Spleen (tissue), 11 donors: ENCODE measurements at regions not wholly inside any gene's neighbourhood (a gene's known extent, or its start where the extent isn't known, plus 50 kb on each side); places are given as distances from the start of the nearest gene placed in this dataset.

Experiments used
- DNase-seq: peaks from one replicate; pipeline ENCODE4 v3.0.0-alpha.2; 2020
- H3K27ac ChIP-seq, 8 donors: fragments of 200-600 bp; sonication (generic) in 7 of 8; 1 replicate in 4 of 8; 2 replicates in 4 of 8; pipeline versions ENCODE4 v1.5.0 to v1.8.0; 2016 to 2021; ENCODE audit warnings: inconsistent platforms in 4 of 8, mild to moderate bottlenecking in 4 of 8, moderate library complexity in 1 of 8
- H3K27me3 ChIP-seq, 7 donors: fragments of 200-600 bp; sonication (generic) in 6 of 7; replicated peaks in 1 of 7; 1 replicate in 4 of 7; 2 replicates in 3 of 7; pipeline versions ENCODE4 v1.5.0 to v1.8.0; 2016 to 2021; ENCODE audit warnings: inconsistent platforms in 3 of 7, mild to moderate bottlenecking in 1 of 7
- H3K36me3 ChIP-seq, 6 donors: fragments of 200-600 bp; sonication (generic) in 5 of 6; 1 replicate in 4 of 6; 2 replicates in 2 of 6; pipeline versions ENCODE4 v1.5.0 to v1.8.0; 2016 to 2021; ENCODE audit warnings: inconsistent platforms in 2 of 6
- H3K4me1 ChIP-seq, 6 donors: fragments of 200-600 bp; sonication (generic) in 5 of 6; 1 replicate in 3 of 6; 2 replicates in 3 of 6; pipeline versions ENCODE4 v1.5.0 to v1.8.0; 2016 to 2021; ENCODE audit warnings: inconsistent platforms in 3 of 6
- H3K4me3 ChIP-seq, 8 donors: fragments of 200-600 bp; sonication (generic) in 7 of 8; 1 replicate in 4 of 8; 2 replicates in 4 of 8; pipeline versions ENCODE4 v1.5.0 to v1.8.0; 2016 to 2021; ENCODE audit warnings: inconsistent platforms in 4 of 8, mild to moderate bottlenecking in 4 of 8, moderate library complexity in 2 of 8
- H3K9me3 ChIP-seq, 8 donors: fragments of 200-600 bp; sonication (generic) in 7 of 8; 1 replicate in 4 of 8; 2 replicates in 4 of 8; pipeline versions ENCODE4 v1.5.0 to v1.8.0; 2016 to 2021; ENCODE audit warnings: inconsistent platforms in 4 of 8
- POLR2A ChIP-seq, 3 donors: fragments of 450-650 bp; IDR thresholded peaks; one replicate each; pipeline ENCODE4 v1.5.1; 2017; ENCODE audit warnings: antibody characterized with exemption in 3 of 3, mild to moderate bottlenecking in 1 of 3
- POLR2AphosphoS5 ChIP-seq, 3 donors: sonication (generic); formaldehyde crosslinking; IDR thresholded peaks; one replicate each; pipeline ENCODE4 v1.5.1; 2017; ENCODE audit warnings: antibody characterized with exemption in 3 of 3
- WGBS, 5 donors: extraction: QIAGEN DNeasy Blood & Tissue Kit in 3 of 5; methylation state at CpG; one replicate each; pipeline versions ENCODE4 v1.1.5 to v1.1.7; 2013 to 2018; 5-methylcytosine and 5-hydroxymethylcytosine counted together
- intact Hi-C: fragments of 100-400 bp; cut with DNase I; formaldehyde crosslinking; loops from one replicate; pipeline ENCODE4 v1.15.0; 2023; ENCODE audit warnings: low total_unique reads
- TF ChIP-seq, protein P1 (sequence below), 11 experiments: fragments of 200-600 bp in 7 of 11; fragments of 450-650 bp in 4 of 11; sonication (generic) in 4 of 11; IDR thresholded peaks in 8 of 11; conservative IDR thresholded peaks in 3 of 11; 1 replicate in 7 of 11; 2 replicates in 4 of 11; pipeline versions ENCODE4 v1.4.0 to v1.8.0; 2016 to 2021; ENCODE audit warnings: antibody characterized with exemption in 11 of 11, inconsistent platforms in 4 of 11, mild to moderate bottlenecking in 1 of 11
- donor health status: healthy with polysubstance abuse.
- donor health status: DM: no; HTN: no; CAD: no; lungs with moderate emphysema.
- donor health status: DM: no; HTN: no; CAD: no.
- donor health status: Bipolar disorder and iron deficiency.
- donor health status: healthy.
- donor health status: DM: no; HTN: no; CAD: no.
- donor health status: DM: yes; HTN: yes; CAD: no.

DNA sequence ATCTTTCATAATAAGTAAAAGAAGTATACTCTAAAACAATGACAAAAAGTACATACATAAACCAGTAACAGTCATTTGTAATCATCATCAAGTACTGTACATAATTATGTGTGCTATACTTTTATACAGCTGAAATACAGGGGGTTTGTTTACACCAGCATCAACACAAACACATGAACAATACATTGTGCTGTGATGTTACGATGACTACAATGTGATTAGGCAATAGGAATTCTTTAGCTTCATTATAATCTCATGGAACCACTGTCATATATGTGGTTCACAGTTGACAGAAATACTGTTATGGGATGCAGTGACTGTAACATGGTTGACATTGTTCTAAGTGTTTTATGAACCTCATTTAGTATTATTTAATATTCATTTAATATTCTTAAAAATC lies 914.4 kb upstream of the TENM4 start:
- Histone ChIP-seq H3K4me3 (no peak overlapping the region), H3K36me3 (no peaks in the 10 kb centered on the region), H3K4me1 (no peaks in the 10 kb centered on the region), H3K9me3 (peaks cover 0 to 3% (median 0%) of the 10 kb centered on the region in 8 donors), H3K27ac (no peak overlapping the region), H3K27me3 (no peaks in the 10 kb centered on the region)
- no peak for DNase-seq
- intact Hi-C loops, result no loop called here
- TF ChIP-seq, protein P1, sequence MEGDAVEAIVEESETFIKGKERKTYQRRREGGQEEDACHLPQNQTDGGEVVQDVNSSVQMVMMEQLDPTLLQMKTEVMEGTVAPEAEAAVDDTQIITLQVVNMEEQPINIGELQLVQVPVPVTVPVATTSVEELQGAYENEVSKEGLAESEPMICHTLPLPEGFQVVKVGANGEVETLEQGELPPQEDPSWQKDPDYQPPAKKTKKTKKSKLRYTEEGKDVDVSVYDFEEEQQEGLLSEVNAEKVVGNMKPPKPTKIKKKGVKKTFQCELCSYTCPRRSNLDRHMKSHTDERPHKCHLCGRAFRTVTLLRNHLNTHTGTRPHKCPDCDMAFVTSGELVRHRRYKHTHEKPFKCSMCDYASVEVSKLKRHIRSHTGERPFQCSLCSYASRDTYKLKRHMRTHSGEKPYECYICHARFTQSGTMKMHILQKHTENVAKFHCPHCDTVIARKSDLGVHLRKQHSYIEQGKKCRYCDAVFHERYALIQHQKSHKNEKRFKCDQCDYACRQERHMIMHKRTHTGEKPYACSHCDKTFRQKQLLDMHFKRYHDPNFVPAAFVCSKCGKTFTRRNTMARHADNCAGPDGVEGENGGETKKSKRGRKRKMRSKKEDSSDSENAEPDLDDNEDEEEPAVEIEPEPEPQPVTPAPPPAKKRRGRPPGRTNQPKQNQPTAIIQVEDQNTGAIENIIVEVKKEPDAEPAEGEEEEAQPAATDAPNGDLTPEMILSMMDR (IDR thresholded peaks at IDR 0.05 in 8 of 11, conservative IDR thresholded peaks at IDR 0.05 in 3 of 11), result no peak
- TF ChIP-seq POLR2AphosphoS5 (IDR thresholded peaks at IDR 0.05) (no peak), POLR2A (IDR thresholded peaks at IDR 0.05) (no peak)
- 81 to 90% (median 85%) methylated on average over 1 of the region's 1 CpG for WGBS, 5 donors

DNA sequence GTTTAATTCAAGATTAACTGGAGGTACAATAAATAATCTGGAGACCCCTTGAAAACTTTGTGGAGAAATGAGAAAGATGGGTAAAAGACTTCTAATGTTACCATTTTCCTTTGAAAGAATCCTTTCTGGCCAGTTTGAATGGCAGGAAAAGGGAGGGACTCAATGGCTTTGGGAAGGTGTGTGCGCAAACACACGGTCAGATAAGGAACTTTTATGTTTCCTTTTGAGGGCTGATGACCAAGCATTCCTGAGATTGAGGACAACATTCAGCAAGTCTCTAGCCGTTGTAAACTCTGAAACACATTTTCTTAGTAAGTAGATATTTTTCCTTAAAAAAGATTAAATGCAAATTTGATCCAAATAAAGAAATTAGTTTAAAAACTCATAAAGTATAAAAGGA lies 909.7 kb upstream of the TENM4 start:
- Histone ChIP-seq H3K4me3 (no peak overlapping the region), H3K36me3 (no peaks in the 10 kb centered on the region), H3K27ac (no peak overlapping the region), H3K4me1 (no peaks in the 10 kb centered on the region), H3K27me3 (no peaks in the 10 kb centered on the region), H3K9me3 (no peaks in the 10 kb centered on the region)
- intact Hi-C loops, result no loop called here
- TF ChIP-seq POLR2AphosphoS5 (IDR thresholded peaks at IDR 0.05), result no peak
- no peak for TF ChIP-seq POLR2A (IDR thresholded peaks at IDR 0.05)
- TF ChIP-seq, protein P1 (IDR thresholded peaks at IDR 0.05 in 8 of 11, conservative IDR thresholded peaks at IDR 0.05 in 3 of 11), result no peak
- no peak for DNase-seq
- WGBS, 5 donors, result 21 to 30% (median 28%) methylated on average over 3 of the region's 3 CpGs

DNA sequence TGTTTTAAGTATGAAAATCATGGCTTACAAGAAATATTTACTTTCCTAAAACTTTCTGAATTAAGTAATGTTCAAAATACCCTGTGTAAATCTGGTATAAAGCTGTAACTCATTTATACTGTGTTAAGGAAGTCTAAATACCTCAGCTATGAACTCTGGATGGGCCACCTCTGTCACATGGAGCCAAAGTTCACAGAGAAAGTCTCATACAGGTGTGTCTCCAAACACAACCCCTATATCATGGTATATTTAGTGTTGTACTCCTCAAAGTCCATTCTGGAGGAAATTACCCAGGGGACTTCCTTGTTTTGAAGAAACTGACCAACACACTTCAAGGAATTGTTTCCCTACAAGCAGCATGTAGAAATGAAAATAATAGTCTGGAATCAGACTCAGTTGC lies 909.2 kb upstream of the TENM4 start:
- no peaks in the 10 kb centered on the region for H3K36me3 ChIP-seq
- H3K9me3 ChIP-seq, result no peaks in the 10 kb centered on the region
- no peak for TF ChIP-seq POLR2A (IDR thresholded peaks at IDR 0.05)
- TF ChIP-seq, protein P1 (IDR thresholded peaks at IDR 0.05 in 8 of 11, conservative IDR thresholded peaks at IDR 0.05 in 3 of 11), result no peak
- no peak for TF ChIP-seq POLR2AphosphoS5 (IDR thresholded peaks at IDR 0.05)
- H3K27me3 ChIP-seq, result no peaks in the 10 kb centered on the region
- H3K27ac ChIP-seq, result no peak overlapping the region
- no peak overlapping the region for H3K4me3 ChIP-seq
- DNase-seq, result no peak
- intact Hi-C loops, result no loop called here
- H3K4me1 ChIP-seq, result no peaks in the 10 kb centered on the region

DNA sequence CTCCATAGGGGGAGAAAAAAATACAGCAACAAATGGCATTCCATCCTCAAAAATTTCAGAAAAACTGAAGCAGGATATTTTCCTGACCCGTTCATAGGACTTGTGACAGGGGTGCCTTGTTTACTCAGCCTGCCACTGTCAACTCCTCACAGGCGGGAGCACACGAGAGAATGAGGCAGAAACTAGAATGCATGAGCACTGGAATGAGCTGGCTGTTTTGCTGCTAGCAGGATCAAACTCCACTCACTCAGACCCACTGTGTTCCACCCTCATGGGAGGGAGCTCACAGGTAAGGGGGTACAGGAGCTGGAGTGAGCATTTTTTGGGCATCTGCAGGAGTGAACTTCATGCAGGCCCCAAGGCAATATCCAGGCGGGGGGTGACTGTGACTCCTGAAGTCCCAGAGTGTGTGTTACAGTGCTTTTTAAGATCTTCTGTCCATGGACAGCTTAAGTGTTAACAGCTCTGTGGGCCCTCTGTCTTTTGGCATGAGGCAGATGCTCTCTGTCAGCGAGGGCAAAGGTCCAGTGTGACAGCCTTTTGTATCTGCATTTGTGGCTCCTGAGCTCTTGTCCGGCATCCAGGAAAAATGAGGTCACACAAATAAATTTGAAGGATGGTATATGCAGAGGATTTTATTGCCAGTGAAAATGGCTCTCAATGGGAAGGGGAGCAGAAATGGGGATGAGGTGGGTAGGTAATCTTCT lies 905.7 kb upstream of the TENM4 start:
- no peak for DNase-seq
- Histone ChIP-seq H3K4me3 (no peak overlapping the region), H3K36me3 (no peaks in the 10 kb centered on the region), H3K27me3 (no peaks in the 10 kb centered on the region), H3K27ac (no peak overlapping the region), H3K9me3 (no peaks in the 10 kb centered on the region), H3K4me1 (no peaks in the 10 kb centered on the region)
- WGBS, 5 donors, result 74 to 87% (median 76%) methylated on average over 6 of the region's 6 CpGs
- intact Hi-C loops, result no loop called here
- TF ChIP-seq, protein P1 (IDR thresholded peaks at IDR 0.05 in 8 of 11, conservative IDR thresholded peaks at IDR 0.05 in 3 of 11), result no peak
- TF ChIP-seq POLR2AphosphoS5 (IDR thresholded peaks at IDR 0.05) (no peak), POLR2A (IDR thresholded peaks at IDR 0.05) (no peak)
